HepG2 (cell line): ENCODE measurements at regions not wholly inside any gene's neighbourhood (a gene's known extent, or its start where the extent isn't known, plus 50 kb on each side); places are given as distances from the start of the nearest gene placed in this dataset.

ENCODE experiments used
- ATAC-seq: fragments of 200-7000 bp; cut with Tn5 transposase; 3 replicates; pipeline ENCODE4 v1.9.1; 2020; ENCODE audit warnings: mild to moderate bottlenecking, moderate library complexity
- BruUV-seq: library from RNA; stranded (reverse); fragments of 400-500 nt; replicated peaks from 2 replicates; lab custom pipeline; 2021; lab: Mats Ljungman, UMichigan
- CTCF ChIA-PET: fragments of 300-600 bp; formaldehyde crosslinking; extraction: SDS; loops from one replicate; lab custom pipeline; 2021; ENCODE audit warnings: low total read pairs, inconsistent platforms, low intra/inter-chr PET ratio; lab: Yijun Ruan, JAX
- POLR2A ChIA-PET: fragments of 350-600 bp; sonication (Branson Sonifier 250); formaldehyde crosslinking; loops from one replicate; lab custom pipeline; 2020; ENCODE audit warnings: antibody characterized with exemption, inconsistent platforms; lab: Yijun Ruan, JAX
- DNase-seq: peaks from one replicate; pipeline ENCODE4 v3.0.0-alpha.2; 2015; ENCODE audit warnings: low spot score
- FAIRE-seq: peaks from 3 replicates; lab custom pipeline; 2011; peaks lifted over from hg19 to GRCh38; lab: Jason Lieb, UNC
- H2AFZ ChIP-seq: one replicate; pipeline ENCODE4 v1.6.1; 2011; ENCODE audit warnings: low read length, inconsistent platforms
- H3K27ac ChIP-seq: fragments of 300-600 bp; 3 replicates; pipeline ENCODE4 v1.8.0; 2011; ENCODE audit warnings: mixed run types, mild to moderate bottlenecking, mixed read lengths, low read length, inconsistent platforms; ENCODE audit not compliant: insufficient read depth; ENCODE audit errors: extremely low read length
- H3K27me3 ChIP-seq, 2 experiments: fragments of 200-600 bp in 1 of 2; 2 replicates in 1 of 2; 3 replicates in 1 of 2; pipeline versions ENCODE4 v1.6.0 to v1.8.0; 2011; ENCODE audit warnings: low read length in 2 of 2, mild to moderate bottlenecking in 2 of 2, moderate library complexity in 2 of 2, inconsistent platforms in 1 of 2; ENCODE audit not compliant: insufficient read depth in 2 of 2, control insufficient read depth in 1 of 2
- H3K36me3 ChIP-seq, 2 experiments: fragments of 200-600 bp in 1 of 2; replicated peaks in 1 of 2; 2 replicates in 1 of 2; 3 replicates in 1 of 2; pipeline versions ENCODE4 v1.5.1 to v1.8.0; 2011; ENCODE audit warnings: low read length in 2 of 2, inconsistent platforms in 1 of 2; ENCODE audit not compliant: insufficient read depth in 2 of 2, control insufficient read depth in 1 of 2
- H3K4me1 ChIP-seq: 2 replicates; pipeline ENCODE4 v1.5.1; 2012; ENCODE audit warnings: low read length, inconsistent platforms; ENCODE audit not compliant: insufficient read depth
- H3K4me2 ChIP-seq: 2 replicates; pipeline ENCODE4 v1.6.0; 2011; ENCODE audit warnings: low read depth, low read length, inconsistent platforms
- H3K4me3 ChIP-seq, 3 experiments: fragments of 200-600 bp in 1 of 3; sonication (generic), shearing (Covaris generic) in 1 of 3; replicated peaks in 1 of 3; 2 replicates each; pipeline ENCODE4 v1.5.1; 2011 to 2016; ENCODE audit warnings: low read length in 3 of 3, inconsistent platforms in 2 of 3, low read depth in 2 of 3, mild to moderate bottlenecking in 2 of 3, control low read depth in 1 of 3, mixed read lengths in 1 of 3; ENCODE audit not compliant: insufficient read depth in 1 of 3
- H3K79me2 ChIP-seq: one replicate; pipeline ENCODE4 v1.6.1; 2011; ENCODE audit warnings: low read length, inconsistent platforms; ENCODE audit not compliant: insufficient read depth
- H3K9ac ChIP-seq: 2 replicates; pipeline ENCODE4 v1.6.0; 2011; ENCODE audit warnings: mild to moderate bottlenecking, low read depth, low read length, inconsistent platforms; ENCODE audit not compliant: insufficient read depth
- H3K9me3 ChIP-seq: 2 replicates; pipeline ENCODE4 v1.5.1; 2012; ENCODE audit warnings: mild to moderate bottlenecking, low read length
- H4K20me1 ChIP-seq: 2 replicates; pipeline ENCODE4 v1.6.0; 2011; ENCODE audit warnings: inconsistent platforms, mild to moderate bottlenecking, low read length, moderate library complexity; ENCODE audit not compliant: insufficient read depth
- ATF7 ChIP-seq, 2 experiments: fragments of 450-650 bp in 1 of 2; sonication (generic) in 1 of 2; formaldehyde crosslinking in 1 of 2; IDR thresholded peaks; 2 replicates each; pipeline versions ENCODE4 v1.4.0 to v1.6.1; 2016 to 2020; ENCODE audit warnings: antibody characterized with exemption in 1 of 2, mild to moderate bottlenecking in 1 of 2, missing genetic modification reagents in 1 of 2
- DR1 ChIP-seq: sonication (generic); formaldehyde crosslinking; IDR thresholded peaks from 2 replicates; pipeline ENCODE4 v1.8.0; 2021; ENCODE audit warnings: mild to moderate bottlenecking, missing genetic modification reagents, inconsistent platforms
- PCBP1 ChIP-seq: fragments of 200-400 bp; formaldehyde crosslinking; IDR thresholded peaks from 2 replicates; pipeline ENCODE4 v1.6.1; 2017; ENCODE audit warnings: mild to moderate bottlenecking, low read depth, low read length, borderline replicate concordance
- ZNF782 ChIP-seq: sonication (generic); formaldehyde crosslinking; IDR thresholded peaks from 2 replicates; pipeline ENCODE4 v1.4.0; 2020; ENCODE audit warnings: missing genetic modification reagents, mild to moderate bottlenecking, borderline replicate concordance
- WGBS: methylation state at CpG from one replicate; pipeline ENCODE4 v1.1.6; 2017; ENCODE audit warnings: low lambda C conversion rate; 5-methylcytosine and 5-hydroxymethylcytosine counted together
- in situ Hi-C: cut with HindIII; loops from 2 replicates; pipeline ENCODE4 v1.10.0; 2017; ENCODE audit warnings: low pct_unique_long_range_greater_than_20kb; ENCODE audit not compliant: extremely low pct_ligation_motif_present
- intact Hi-C: fragments of 100-400 bp; cut with micrococcal nuclease; formaldehyde crosslinking; loops from one replicate; pipeline ENCODE4 v1.10.0; 2022; ENCODE audit not compliant: unreplicated experiment
- TF ChIP-seq, protein P1 (sequence below): sonication (generic); formaldehyde crosslinking; IDR thresholded peaks from 2 replicates; pipeline ENCODE4 v1.5.1; 2020; ENCODE audit warnings: missing genetic modification reagents, mild to moderate bottlenecking, borderline replicate concordance
- TF ChIP-seq, protein P2 (sequence below): sonication (generic); formaldehyde crosslinking; IDR thresholded peaks from 2 replicates; pipeline ENCODE4 v1.4.0; 2020; ENCODE audit warnings: mild to moderate bottlenecking, missing genetic modification reagents
- TF ChIP-seq, protein P3 (sequence below): sonication (generic); formaldehyde crosslinking; IDR thresholded peaks from 2 replicates; pipeline ENCODE4 v1.4.0; 2020; ENCODE audit warnings: missing genetic modification reagents
- TF ChIP-seq, protein P4 (sequence below): sonication (generic); formaldehyde crosslinking; IDR thresholded peaks from 2 replicates; pipeline ENCODE4 v1.4.0; 2020; ENCODE audit warnings: missing genetic modification reagents

DNA sequence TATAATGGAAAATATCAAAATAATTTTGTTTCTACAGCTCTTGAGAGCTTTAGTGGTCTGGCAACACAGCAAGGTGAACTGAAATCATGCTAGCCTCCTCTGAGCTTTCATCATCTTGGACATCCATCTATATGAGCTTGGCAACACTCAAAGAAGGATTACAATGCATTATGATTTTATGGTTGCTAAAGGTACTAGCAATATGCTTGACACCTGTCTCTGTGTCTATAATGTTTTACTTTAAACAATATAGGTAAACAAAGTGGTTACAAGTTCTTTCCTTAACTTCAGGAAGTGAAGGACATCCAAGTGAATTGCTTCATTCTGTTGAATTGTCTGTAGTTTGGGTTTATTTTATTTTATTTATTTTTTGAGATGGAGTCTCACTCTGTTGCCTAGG lies 203.7 kb upstream of the RRP15 start:
- Histone ChIP-seq H4K20me1 (no peaks in the 10 kb centered on the region), H3K27me3 (no peaks in the 10 kb centered on the region; a peak in 1 of 5 replicates), H3K4me1 (no peaks in the 10 kb centered on the region), H3K4me2 (no peak overlapping the region), H2AFZ (no peak overlapping the region), H3K36me3 (no peaks in the 10 kb centered on the region), H3K4me3 (no peak overlapping the region), H3K79me2 (no peaks in the 10 kb centered on the region), H3K27ac (no peak overlapping the region), H3K9me3 (no peaks in the 10 kb centered on the region), H3K9ac (no peak overlapping the region)
- in situ Hi-C loops: no loop called here
- BruUV-seq: no TSS peak
- DNase-seq (no peak), ATAC-seq (no peak), FAIRE-seq (no peak)
- intact Hi-C loops: no loop called here
- TF ChIP-seq, protein P1, sequence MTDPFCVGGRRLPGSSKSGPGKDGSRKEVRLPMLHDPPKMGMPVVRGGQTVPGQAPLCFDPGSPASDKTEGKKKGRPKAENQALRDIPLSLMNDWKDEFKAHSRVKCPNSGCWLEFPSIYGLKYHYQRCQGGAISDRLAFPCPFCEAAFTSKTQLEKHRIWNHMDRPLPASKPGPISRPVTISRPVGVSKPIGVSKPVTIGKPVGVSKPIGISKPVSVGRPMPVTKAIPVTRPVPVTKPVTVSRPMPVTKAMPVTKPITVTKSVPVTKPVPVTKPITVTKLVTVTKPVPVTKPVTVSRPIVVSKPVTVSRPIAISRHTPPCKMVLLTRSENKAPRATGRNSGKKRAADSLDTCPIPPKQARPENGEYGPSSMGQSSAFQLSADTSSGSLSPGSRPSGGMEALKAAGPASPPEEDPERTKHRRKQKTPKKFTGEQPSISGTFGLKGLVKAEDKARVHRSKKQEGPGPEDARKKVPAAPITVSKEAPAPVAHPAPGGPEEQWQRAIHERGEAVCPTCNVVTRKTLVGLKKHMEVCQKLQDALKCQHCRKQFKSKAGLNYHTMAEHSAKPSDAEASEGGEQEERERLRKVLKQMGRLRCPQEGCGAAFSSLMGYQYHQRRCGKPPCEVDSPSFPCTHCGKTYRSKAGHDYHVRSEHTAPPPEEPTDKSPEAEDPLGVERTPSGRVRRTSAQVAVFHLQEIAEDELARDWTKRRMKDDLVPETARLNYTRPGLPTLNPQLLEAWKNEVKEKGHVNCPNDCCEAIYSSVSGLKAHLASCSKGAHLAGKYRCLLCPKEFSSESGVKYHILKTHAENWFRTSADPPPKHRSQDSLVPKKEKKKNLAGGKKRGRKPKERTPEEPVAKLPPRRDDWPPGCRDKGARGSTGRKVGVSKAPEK (CRISPR knock-in tag): no peak
- TF ChIP-seq ATF7 (IDR thresholded peaks at IDR 0.05): no peak
- TF ChIP-seq ATF7 (CRISPR knock-in tag; IDR thresholded peaks at IDR 0.05): no peak
- no peak for TF ChIP-seq PCBP1
- no peak for TF ChIP-seq DR1
- TF ChIP-seq, protein P2, sequence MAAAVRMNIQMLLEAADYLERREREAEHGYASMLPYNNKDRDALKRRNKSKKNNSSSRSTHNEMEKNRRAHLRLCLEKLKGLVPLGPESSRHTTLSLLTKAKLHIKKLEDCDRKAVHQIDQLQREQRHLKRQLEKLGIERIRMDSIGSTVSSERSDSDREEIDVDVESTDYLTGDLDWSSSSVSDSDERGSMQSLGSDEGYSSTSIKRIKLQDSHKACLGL (CRISPR knock-in tag): no peak
- CTCF ChIA-PET: no interaction called here
- POLR2A ChIA-PET: no interaction called here

DNA sequence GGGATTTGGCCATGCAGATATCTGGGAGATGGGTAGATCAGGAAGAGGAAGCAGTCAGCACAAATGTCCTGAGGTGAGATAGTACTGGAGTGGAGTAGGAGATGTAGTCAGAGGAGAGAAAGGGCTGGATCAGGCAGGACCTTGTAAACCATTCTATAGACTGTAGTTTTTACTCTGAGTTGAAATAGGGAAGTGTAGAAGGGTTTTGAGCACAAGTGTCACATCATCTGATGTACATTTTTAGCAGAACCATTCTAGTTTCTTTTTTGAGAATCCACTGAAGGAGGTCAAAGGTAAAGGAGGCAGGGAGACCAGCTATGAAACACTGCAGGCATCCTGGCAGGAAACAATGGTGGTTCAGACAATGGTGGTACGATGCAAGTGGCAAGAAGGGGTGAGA lies 194.6 kb upstream of the RRP15 start:
- H3K9ac ChIP-seq: no peak overlapping the region
- ChIA-PET POLR2A (no interaction called here), CTCF (no interaction called here)
- H3K27me3 ChIP-seq: no peaks in the 10 kb centered on the region
- no peaks in the 10 kb centered on the region for H3K36me3 ChIP-seq
- no peaks in the 10 kb centered on the region for H3K9me3 ChIP-seq
- intact Hi-C loops (no loop called here), in situ Hi-C loops (no loop called here)
- ATAC-seq (no peak), DNase-seq (no peak), FAIRE-seq (no peak)
- H3K79me2 ChIP-seq: no peaks in the 10 kb centered on the region
- H3K27ac ChIP-seq: no peak overlapping the region
- no peak overlapping the region for H3K4me3 ChIP-seq
- 0% methylated on average over 1 of the region's 1 CpG for WGBS
- no peak overlapping the region for H2AFZ ChIP-seq
- TF ChIP-seq, protein P3, sequence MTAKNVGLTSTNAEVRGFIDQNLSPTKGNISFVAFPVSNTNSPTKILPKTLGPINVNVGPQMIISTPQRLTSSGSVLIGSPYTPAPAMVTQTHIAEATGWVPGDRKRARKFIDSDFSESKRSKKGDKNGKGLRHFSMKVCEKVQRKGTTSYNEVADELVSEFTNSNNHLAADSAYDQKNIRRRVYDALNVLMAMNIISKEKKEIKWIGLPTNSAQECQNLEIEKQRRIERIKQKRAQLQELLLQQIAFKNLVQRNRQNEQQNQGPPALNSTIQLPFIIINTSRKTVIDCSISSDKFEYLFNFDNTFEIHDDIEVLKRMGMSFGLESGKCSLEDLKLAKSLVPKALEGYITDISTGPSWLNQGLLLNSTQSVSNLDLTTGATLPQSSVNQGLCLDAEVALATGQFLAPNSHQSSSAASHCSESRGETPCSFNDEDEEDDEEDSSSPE: no peak
- TF ChIP-seq, protein P4, sequence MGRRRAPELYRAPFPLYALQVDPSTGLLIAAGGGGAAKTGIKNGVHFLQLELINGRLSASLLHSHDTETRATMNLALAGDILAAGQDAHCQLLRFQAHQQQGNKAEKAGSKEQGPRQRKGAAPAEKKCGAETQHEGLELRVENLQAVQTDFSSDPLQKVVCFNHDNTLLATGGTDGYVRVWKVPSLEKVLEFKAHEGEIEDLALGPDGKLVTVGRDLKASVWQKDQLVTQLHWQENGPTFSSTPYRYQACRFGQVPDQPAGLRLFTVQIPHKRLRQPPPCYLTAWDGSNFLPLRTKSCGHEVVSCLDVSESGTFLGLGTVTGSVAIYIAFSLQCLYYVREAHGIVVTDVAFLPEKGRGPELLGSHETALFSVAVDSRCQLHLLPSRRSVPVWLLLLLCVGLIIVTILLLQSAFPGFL: no peak
- no peak for TF ChIP-seq ZNF782 (CRISPR knock-in tag)
- no peak overlapping the region for H3K4me2 ChIP-seq
- H3K4me1 ChIP-seq: no peaks in the 10 kb centered on the region
- no peaks in the 10 kb centered on the region for H4K20me1 ChIP-seq
- no TSS peak for BruUV-seq
